ENCODE measurements at regions not wholly inside any gene's neighbourhood (a gene's known extent, or its start where the extent isn't known, plus 50 kb on each side); places are given as distances from the start of the nearest gene placed in this dataset.

- no peaks in the 10 kb centered on the region for H3K36me3 Mint-ChIP-seq (ENCODE audit: low read depth)
- no peak for TF ChIP-seq CTCF (IDR thresholded peaks at IDR 0.05)
- H3K9me3 Mint-ChIP-seq (ENCODE audit: low read depth), result no peaks in the 10 kb centered on the region
- no peak overlapping the region for H3K27ac Mint-ChIP-seq (ENCODE audit: unreplicated experiment)
- H3K4me1 Mint-ChIP-seq (ENCODE audit: low read depth), result peaks cover 19% of the 10 kb centered on the region
- H3K4me3 Mint-ChIP-seq (ENCODE audit: unreplicated experiment), result no peak overlapping the region
- H3K27me3 Mint-ChIP-seq (ENCODE audit: low read depth), result no peaks in the 10 kb centered on the region
- no peak for DNase-seq (ENCODE audit: low spot score)
Measured at GRCh38 chr4:13947921-13948320, 320.4 kb upstream of the BOD1L1 start.

DNA sequence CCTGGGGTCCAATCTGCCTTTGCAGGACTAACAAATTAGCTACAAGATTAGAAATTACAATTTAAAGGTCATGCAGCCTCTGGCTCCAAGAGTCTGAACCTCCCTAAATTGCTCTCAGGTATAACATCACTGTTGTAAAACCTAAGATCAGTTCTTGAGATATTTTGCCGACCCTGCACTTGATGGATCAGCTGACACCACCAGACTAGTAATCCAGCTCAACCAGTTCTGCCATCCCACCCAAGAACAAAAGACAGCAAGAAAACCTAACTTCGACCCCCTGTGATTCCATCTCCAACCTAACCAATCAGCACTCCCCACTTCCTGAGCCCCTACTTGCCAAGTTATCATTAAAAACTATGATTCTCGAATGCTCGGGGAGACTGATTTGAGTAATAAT, 323.0 kb upstream of the BOD1L1 start:
- Mint-ChIP-seq H3K36me3 (ENCODE audit: low read depth) (no peaks in the 10 kb centered on the region), H3K4me3 (ENCODE audit: unreplicated experiment) (no peak overlapping the region), H3K4me1 (ENCODE audit: low read depth) (peaks cover 22% of the 10 kb centered on the region), H3K27me3 (ENCODE audit: low read depth) (no peaks in the 10 kb centered on the region), H3K9me3 (ENCODE audit: low read depth) (no peaks in the 10 kb centered on the region), H3K27ac (ENCODE audit: unreplicated experiment) (no peak overlapping the region)
- TF ChIP-seq CTCF (IDR thresholded peaks at IDR 0.05), result no peak
- DNase-seq (ENCODE audit: low spot score), result no peak

DNA sequence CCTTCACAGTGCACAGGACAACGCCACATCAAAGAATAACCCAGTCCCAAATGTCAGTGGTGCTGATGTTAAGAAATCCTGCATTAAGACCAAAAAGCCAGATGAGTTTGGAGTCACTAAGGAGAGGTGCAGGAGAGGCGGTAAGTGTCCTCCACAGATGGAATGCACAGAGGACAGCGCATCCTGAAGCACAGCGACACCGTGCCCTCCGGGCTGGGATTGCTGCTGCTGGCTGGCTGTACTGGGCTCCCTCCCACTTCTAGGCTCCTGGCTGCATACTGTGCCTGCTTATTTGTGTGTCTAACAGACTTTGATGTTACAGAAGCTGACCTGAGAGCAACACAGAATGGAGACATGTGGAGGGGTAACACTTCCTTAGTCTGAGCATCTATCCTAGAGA, 325.6 kb upstream of the BOD1L1 start:
- Mint-ChIP-seq H3K9me3 (ENCODE audit: low read depth) (no peaks in the 10 kb centered on the region), H3K27ac (ENCODE audit: unreplicated experiment) (no peak overlapping the region), H3K36me3 (ENCODE audit: low read depth) (no peaks in the 10 kb centered on the region), H3K4me1 (ENCODE audit: low read depth) (peaks cover 16% of the 10 kb centered on the region), H3K4me3 (ENCODE audit: unreplicated experiment) (no peak overlapping the region), H3K27me3 (ENCODE audit: low read depth) (no peaks in the 10 kb centered on the region)
- peak; percentile 27 for TF ChIP-seq CTCF (IDR thresholded peaks at IDR 0.05)
- no peak for DNase-seq (ENCODE audit: low spot score)

DNA sequence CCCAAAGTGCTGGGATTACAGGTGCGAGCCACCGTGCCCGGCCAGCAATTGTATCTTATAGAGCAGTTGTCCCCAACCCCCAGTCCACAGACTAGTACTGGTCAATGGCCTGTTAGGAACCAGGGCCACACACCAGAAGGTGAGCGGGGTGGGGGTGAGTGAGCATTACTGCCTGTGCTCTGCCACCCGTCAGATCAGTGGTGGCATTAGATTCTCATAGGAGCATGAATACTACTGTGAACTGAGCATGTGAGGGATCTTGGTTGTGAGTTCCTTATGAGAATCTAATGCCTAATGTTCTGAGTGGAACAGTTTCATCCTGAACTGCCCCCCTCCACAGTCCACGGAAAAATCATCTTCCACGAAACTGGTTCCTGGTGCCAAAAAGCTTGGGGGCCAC, 328.0 kb upstream of the BOD1L1 start:
- no peak overlapping the region for H3K4me3 Mint-ChIP-seq (ENCODE audit: unreplicated experiment)
- peaks cover 16% of the 10 kb centered on the region for H3K4me1 Mint-ChIP-seq (ENCODE audit: low read depth)
- H3K9me3 Mint-ChIP-seq (ENCODE audit: low read depth), result no peaks in the 10 kb centered on the region
- no peaks in the 10 kb centered on the region for H3K36me3 Mint-ChIP-seq (ENCODE audit: low read depth)
- no peak for DNase-seq (ENCODE audit: low spot score)
- TF ChIP-seq CTCF (IDR thresholded peaks at IDR 0.05), result no peak
- H3K27ac Mint-ChIP-seq (ENCODE audit: unreplicated experiment), result no peak overlapping the region
- H3K27me3 Mint-ChIP-seq (ENCODE audit: low read depth), result no peaks in the 10 kb centered on the region

DNA sequence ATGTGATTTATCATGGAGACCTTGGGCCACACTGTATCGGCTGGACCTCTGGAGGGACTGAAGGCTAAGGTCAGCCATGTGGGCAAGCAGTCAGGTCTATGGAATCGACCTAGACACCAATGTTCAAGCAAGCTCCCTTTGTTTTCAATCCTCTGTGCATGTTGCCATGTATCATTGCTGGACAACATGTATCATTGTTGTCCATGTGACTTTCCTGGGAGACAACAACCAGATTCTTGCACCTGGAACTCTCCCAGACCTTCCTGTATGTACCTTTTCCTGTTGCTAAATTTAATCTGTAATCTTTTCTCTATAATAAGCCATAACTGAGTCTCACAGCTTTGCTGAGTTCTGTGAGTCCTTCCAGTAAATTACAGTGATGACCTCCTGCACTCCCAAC, 329.4 kb upstream of the BOD1L1 start:
- DNase-seq (ENCODE audit: low spot score), result no peak
- peaks cover 3% of the 10 kb centered on the region for H3K9me3 Mint-ChIP-seq (ENCODE audit: low read depth)
- no peak overlapping the region for H3K27ac Mint-ChIP-seq (ENCODE audit: unreplicated experiment)
- no peak for TF ChIP-seq CTCF (IDR thresholded peaks at IDR 0.05)
- H3K27me3 Mint-ChIP-seq (ENCODE audit: low read depth), result no peaks in the 10 kb centered on the region
- peaks cover 13% of the 10 kb centered on the region for H3K4me1 Mint-ChIP-seq (ENCODE audit: low read depth)
- no peaks in the 10 kb centered on the region for H3K36me3 Mint-ChIP-seq (ENCODE audit: low read depth)
- no peak overlapping the region for H3K4me3 Mint-ChIP-seq (ENCODE audit: unreplicated experiment)

Measured in chondrocyte (in vitro differentiated cells).